ENCODE measurements at regions not wholly inside any gene's neighbourhood (a gene's known extent, or its start where the extent isn't known, plus 50 kb on each side); places are given as distances from the start of the nearest gene placed in this dataset.

DNA sequence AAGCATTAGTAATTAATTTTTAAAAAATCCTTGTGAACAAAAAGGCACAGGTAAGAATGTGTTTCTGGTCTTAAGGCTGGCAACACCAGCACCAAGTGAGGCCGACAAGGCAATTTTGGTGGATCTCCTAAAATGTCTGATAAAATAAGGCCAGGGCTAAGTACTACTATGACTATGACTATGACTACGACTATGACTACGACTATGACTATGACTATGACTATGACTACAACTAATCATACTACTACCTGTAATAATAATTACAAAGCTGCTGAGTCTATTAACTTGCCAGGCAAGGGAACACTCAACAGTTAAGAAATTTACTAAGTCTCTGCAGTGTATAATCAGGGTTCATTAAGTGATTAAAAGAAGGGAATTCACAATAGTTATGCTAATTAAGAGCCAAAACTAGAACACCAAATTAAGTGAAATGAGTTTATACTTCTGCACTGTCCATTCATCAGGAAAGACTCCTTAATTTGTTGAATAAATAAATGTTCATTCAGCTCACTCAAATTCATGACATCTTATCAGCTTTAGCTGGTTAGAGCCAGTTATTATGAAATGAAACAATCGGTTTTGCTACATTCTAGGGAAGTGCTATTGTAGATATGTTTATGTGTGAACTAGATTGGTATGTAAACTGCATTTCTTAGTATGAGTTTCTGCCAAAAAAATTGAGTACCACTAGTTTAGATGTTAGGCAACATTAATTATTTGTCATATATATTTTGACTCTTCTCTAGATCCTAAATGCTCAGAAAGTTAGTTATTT lies 1626.2 kb upstream of the PCDH20 start:
- POLR2A ChIA-PET, result no interaction called here
- TF ChIP-seq, protein P1, sequence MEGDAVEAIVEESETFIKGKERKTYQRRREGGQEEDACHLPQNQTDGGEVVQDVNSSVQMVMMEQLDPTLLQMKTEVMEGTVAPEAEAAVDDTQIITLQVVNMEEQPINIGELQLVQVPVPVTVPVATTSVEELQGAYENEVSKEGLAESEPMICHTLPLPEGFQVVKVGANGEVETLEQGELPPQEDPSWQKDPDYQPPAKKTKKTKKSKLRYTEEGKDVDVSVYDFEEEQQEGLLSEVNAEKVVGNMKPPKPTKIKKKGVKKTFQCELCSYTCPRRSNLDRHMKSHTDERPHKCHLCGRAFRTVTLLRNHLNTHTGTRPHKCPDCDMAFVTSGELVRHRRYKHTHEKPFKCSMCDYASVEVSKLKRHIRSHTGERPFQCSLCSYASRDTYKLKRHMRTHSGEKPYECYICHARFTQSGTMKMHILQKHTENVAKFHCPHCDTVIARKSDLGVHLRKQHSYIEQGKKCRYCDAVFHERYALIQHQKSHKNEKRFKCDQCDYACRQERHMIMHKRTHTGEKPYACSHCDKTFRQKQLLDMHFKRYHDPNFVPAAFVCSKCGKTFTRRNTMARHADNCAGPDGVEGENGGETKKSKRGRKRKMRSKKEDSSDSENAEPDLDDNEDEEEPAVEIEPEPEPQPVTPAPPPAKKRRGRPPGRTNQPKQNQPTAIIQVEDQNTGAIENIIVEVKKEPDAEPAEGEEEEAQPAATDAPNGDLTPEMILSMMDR (IDR thresholded peaks at IDR 0.05; ENCODE audit: control extremely low read depth, extremely low read depth, low read depth, missing control alignments), result no peak
- CTCF ChIA-PET, result interaction anchor here (1.1 kb wide), 1 partner anchor 24 kb away, joined by 3 read pairs; no protein-coding TSS in a partner anchor
- DNase-seq (ENCODE audit: extremely low spot score), result no peak

DNA sequence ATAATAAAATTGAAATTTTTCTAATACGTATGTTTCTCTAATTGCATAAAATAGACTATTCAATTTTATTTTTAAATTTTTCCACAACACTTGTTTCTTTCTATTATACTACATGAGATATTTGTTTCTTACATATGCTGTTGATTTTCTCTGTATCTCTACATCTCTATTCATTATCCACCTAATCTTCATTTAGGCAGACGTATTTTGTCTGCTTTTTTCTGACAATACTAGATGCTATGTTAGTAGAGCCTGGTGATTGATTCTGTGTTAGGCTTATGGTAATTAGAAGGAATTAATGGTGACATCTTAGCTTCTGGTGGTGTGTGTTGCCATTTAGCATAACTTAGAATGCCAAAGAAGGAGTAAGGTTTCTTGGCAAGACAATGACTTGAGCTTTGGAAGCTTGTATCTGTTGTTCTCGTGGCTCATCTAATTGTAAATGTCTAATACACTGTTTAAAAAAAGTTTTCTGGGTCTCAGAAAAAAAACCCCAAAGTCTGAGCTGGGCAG lies 1610.7 kb upstream of the PCDH20 start:
- no peak for DNase-seq (ENCODE audit: extremely low spot score)
- ChIA-PET POLR2A (no interaction called here), CTCF (no interaction called here)
- TF ChIP-seq, protein P1 (IDR thresholded peaks at IDR 0.05; ENCODE audit: control extremely low read depth, extremely low read depth, low read depth, missing control alignments), result no peak

DNA sequence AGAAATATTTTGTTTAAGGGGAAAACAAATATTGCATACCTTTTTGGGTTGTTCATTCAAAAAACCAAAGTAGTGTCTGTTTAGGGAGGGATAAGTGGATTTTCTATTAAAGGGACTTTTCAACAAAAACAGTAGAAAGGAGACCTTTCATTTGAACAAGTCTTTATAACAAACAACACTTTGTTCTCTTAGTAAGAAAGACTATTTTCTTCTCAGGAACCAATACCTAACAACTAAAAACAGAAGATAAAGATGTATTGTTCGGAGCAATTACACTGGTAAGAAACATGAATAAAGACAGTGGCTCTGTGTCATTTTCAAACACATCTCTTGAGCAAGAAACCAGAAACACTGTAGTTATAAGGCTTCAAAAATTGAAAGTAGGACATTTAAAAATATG lies 1610.1 kb upstream of the PCDH20 start:
- CTCF ChIA-PET, result no interaction called here
- TF ChIP-seq, protein P1 (IDR thresholded peaks at IDR 0.05; ENCODE audit: control extremely low read depth, extremely low read depth, low read depth, missing control alignments), result no peak
- POLR2A ChIA-PET, result no interaction called here
- DNase-seq (ENCODE audit: extremely low spot score), result no peak

DNA sequence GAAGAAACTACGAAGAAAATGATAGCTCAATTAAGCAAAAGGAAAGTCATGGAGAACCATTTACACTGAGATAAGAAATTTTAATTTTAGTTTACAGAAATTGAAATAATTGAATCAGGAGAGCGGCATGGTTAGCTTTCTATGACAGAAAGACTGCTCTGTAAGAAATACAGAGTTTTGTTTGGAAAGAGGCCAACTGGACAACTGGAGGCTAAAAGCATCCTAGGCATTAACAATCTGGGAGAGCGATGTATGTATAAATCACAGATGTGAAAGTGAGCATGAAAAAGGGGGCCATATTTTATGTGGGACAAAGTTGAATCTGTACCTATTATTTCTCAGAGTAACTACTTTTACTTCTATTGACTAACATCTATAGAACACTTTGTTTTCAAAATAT lies 1608.8 kb upstream of the PCDH20 start:
- ChIA-PET CTCF (no interaction called here), POLR2A (no interaction called here)
- TF ChIP-seq, protein P1 (IDR thresholded peaks at IDR 0.05; ENCODE audit: control extremely low read depth, extremely low read depth, low read depth, missing control alignments), result no peak
- DNase-seq (ENCODE audit: extremely low spot score), result no peak

DNA sequence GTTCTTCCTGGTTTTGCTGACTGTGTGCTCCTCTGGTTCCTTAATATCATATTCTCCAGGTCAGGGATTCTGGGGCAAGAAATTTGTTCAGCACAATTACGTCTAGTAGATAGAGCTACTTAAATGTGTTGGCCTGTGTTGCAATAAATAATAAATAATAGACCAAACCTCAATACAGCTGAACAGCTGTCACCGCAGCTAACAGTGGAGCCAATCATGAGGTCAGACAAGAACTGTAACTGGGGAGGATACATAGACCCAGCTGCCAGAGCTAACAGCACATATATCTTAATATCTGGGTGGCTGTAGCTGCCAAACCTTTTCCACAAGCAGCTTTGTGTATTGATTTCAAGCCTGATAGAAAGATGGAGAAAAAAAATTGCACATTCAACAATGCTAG lies 1596.3 kb upstream of the PCDH20 start:
- no peak for DNase-seq (ENCODE audit: extremely low spot score)
- ChIA-PET CTCF (no interaction called here), POLR2A (no interaction called here)
- TF ChIP-seq, protein P1 (IDR thresholded peaks at IDR 0.05; ENCODE audit: control extremely low read depth, extremely low read depth, low read depth, missing control alignments), result no peak

DNA sequence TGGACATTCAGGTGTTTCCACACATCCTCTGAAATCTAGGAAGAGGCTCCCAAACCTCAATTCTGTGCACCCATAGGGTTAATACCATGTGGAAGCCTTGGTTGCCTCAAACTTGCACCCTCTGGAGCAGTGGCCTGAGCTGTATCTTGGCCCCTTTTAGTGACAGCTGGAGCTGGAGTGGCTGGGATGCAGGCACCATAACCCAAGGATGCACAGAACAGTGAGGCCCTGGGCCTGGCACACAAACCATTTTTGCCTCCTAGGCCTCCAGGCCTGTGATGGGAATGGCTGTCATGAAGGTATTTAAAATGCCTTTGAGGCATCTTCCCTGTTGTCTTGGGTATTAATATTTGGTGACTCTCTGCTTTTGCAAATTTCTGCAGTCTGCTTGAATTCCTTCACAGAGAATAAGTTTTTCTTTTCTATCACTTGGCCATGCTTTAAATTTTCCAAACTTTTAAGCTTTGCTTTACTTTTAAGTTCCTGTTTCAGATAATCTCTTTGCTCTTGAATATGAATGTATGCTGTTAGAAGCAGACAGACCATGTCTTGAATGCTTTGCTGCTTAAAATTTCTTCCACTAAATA lies 1594.5 kb upstream of the PCDH20 start:
- ChIA-PET CTCF (no interaction called here), POLR2A (no interaction called here)
- no peak for DNase-seq (ENCODE audit: extremely low spot score)
- TF ChIP-seq, protein P1 (IDR thresholded peaks at IDR 0.05; ENCODE audit: control extremely low read depth, extremely low read depth, low read depth, missing control alignments), result no peak
